CD4-positive, alpha-beta T cell treated with Interleukin-15 for 1 hour (primary cell): ENCODE measurements at regions not wholly inside any gene's neighbourhood (a gene's known extent, or its start where the extent isn't known, plus 50 kb on each side); places are given as distances from the start of the nearest gene placed in this dataset.
A peak's percentile ranks its signal among the peaks of the same experiment; 100 is the strongest.

Experiments used
- DNase-seq: peaks from one replicate; pipeline ENCODE4 v3.0.0-alpha.2; 2020

DNA sequence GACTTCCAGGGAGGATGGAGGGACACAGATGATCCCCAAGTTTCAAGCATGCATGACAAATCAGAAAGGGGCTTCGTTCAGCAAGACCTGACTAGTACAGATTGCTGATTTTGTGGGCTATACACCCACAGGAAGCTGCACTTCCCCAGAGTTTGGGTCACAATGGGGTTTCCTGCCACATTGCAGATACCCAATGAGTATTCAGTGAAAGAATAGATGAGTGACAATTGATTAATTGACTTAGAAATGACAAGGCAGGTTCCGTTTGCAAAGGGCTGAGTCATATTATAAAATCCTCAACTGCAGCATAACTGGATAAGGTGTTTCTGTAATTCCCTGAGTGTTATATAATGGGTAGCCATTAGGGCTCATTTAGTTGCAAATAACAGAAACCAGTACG lies 146.6 kb upstream of the TBL1X start:
- no peak for DNase-seq

DNA sequence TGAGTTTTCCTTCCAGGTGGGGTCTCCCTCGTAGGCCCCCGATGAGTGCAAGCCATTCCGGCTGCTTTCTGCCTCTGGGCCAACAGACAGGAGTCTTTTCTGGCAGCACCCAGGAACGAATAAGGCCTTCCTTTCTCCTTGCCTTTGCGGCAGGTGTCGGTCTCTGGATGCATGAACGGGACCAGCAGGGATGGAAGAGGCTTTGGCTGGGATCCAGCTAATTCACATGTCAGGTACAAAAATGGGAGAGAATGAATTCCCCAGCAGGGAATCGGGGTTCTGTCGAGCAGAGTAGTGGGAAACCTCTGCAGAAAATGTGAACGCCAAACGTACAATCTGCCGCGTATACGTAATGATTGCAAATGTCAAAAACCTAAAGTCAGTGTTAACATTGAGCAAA lies 146.1 kb upstream of the TBL1X start:
- DNase-seq = no peak

DNA sequence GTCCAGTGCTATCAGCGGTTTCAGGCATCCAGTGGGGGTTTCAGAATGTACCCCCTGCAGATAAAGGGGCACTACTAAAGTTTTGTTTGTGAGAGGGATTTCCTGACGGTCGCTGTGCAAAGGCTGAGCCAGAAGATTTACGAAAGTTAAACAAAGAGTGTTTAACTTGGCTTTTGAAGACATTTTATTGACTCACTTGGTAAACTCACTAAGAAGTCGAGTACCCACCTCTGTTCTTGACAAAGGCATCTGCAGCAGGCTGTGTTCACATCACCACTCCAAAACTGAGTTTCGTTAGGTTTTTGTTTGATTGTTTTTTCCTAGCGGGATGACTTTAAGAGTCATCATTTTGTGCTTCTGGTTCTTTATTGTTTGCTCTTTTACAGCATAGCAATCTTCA lies 143.9 kb upstream of the TBL1X start:
- no peak for DNase-seq

DNA sequence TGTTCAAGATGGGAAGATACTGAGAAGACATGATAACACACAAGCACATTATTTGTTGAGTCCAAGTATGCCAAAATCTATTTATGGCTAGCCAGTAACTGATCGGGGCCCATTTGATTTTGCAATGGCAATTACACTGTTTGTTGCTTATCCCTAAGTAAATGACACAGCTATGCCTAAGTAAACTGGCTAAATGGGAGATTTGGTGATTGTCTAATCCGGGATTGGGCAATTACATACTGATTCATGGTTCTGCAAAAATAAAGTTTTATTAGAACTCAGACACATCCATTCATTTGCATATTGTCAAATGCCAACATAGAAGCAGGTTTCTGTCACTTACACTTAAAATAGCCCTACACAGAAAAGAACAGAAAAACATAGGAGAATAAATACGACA lies 140.2 kb upstream of the TBL1X start:
- DNase-seq = no peak

DNA sequence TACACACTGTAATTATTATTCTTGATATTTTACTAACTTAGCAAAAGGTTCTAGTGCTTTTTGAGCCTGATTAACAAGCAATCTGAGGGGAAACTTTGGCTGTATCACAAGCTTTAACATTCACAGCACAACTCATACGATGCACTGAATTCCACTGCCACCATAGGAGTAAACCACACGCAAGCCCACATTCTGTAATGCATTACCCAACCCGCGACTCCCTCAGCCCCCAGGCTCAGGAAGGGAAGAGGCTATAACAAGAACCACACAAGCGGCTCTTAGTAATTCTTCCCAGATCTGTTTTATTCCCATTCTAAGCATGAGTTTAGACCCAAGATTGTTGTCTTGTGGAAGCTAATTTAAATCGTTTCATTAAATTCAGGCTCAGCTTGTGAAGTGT lies 138.5 kb upstream of the TBL1X start:
- no peak for DNase-seq

DNA sequence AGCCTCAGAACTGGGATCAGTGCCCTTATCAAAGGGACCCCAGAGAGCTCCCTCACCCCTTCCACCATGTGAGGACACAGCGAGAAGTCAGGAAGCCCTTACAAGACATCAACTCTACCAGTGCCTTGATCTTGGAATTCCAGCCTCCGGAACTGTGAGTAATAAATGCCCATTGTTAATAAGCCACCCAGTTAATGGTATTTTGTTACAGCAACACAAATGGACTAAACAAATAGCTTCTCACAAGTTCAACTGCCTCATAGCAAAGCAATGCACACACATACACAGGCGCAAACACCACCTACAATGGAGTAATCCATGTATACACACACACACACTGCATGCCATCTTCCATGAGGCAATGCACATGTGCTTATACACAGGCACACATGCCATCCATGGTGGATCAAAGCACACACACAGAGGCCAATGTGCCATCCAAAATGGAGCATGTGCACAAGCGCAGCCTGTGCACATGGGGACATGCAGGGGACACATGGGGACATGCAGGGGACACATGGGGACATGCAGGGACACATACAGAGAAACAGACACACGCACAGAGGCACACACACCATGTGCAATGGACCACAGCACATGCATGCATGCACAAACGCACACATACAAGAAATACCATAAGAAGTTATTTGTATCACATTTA lies 137.6 kb upstream of the TBL1X start:
- no peak for DNase-seq

DNA sequence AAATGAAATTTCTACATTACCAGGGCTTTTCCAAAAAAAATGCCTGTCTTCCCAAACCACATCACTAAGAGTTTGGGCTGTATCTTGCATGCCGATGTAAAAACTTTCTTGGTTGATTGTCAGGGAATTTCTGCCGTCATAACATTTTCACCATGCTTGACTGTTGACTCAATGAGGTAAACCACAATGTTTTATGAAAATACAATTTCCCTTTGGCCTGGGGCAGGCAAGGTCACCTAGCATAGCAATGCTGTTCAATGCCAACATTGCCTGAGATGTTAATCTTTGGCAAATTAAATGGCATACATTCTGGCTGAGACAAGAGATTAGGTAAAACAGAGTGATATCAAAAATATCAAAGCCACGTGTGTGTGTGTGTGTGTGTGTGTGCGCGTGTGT lies 137.1 kb upstream of the TBL1X start:
- no peak for DNase-seq

DNA sequence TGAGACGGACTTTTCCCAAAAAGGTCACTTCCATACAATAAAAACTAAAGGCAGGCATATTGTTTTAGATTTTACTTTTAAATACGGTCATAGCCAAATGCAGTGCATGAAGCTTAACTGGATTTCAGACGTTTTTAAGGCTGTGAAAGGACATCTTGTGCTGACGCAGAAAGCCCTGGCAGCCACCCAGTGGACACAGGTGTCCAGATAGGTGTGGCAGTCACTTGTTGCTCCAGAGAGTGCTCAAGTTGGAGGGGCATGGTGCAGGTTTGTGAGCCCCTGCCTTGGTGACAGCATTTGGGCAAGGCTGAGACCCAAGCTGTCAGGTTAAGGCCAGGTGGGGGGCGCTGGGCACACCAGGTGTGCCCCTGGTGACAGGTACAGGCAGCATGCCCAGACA lies 135.8 kb upstream of the TBL1X start:
- DNase-seq = no peak

DNA sequence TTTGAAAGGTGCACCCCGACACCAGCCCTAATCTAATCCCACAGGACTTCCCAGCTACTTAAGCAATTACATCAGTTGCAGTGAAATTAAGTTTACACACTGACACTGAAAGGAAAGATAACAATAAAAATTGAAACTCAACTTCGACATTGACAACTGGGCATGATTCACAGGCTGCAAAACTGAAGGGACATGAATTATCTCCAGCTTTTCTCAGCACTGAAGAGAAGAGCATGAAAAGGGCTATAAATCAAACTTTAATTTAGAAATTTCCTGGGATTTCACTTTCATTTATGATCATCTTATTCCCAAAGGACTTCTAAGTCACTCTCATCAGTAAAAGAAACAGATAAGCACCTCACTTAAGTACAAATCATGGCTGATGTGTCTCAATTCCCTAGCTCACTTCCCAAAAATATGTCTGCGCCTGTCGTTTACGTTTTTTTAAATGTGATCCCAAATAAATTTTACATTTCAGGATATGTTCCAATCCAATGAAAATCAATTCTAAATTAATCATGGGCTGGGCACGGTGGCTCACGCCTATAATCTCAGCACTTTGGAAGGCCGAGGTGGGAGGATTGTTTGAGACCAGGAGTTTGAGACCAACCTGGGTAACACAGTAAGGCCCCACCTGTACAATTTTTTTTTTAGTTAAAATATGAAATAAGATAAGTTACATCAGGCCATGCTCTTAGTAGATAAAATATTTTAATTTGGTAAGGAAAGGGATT lies 134.4 kb upstream of the TBL1X start:
- DNase-seq = no peak

DNA sequence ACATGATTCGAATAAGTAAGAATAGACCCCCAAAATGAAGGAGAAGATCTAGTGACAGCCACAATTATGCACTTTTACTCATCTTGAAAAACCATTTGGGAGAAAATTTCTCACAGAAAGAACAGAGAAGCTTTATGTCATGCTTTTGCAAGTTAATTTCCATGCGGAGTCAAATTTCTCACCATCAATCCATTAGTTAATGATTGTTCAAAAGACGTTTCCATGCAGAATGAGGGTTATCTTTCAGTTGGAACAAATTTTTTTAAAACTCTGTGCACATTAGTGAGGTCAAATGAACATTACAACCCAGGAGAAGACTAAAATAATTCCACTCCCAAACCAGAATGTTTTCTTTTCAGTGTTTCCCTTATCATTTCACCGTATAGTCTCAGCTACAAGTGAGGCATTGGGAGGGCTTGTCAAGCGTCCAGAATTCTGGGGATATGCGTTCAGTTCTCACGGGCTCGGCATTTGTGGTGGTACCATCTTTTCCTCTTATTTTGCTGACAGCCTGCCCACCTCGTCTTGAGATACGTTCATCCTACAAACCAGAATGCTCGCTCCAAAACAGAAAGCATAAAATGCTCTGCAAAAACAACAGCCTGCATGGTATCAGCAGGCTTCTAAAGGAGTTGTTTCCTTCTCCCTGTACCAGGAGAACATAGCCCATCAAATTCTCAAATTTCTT lies 130.8 kb upstream of the TBL1X start:
- DNase-seq = no peak

DNA sequence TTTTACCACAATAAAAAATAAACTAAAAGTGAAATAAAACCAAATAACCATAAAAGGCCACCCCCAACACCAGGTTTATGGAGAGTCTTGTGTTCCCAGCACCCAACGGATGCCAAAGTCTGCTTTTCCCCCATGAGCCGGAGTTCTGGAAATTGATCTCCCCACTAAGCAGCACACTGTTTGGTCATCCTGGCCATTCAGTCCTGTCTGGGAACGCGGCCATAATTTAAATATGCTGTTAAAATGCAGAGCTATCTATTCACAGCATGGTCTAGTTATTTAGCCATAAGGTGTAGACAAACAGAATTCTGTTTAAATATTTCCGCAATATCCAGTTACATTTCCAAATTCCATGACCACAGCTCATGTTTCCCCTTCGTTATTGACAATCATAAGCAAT lies 129.6 kb upstream of the TBL1X start:
- no peak for DNase-seq

DNA sequence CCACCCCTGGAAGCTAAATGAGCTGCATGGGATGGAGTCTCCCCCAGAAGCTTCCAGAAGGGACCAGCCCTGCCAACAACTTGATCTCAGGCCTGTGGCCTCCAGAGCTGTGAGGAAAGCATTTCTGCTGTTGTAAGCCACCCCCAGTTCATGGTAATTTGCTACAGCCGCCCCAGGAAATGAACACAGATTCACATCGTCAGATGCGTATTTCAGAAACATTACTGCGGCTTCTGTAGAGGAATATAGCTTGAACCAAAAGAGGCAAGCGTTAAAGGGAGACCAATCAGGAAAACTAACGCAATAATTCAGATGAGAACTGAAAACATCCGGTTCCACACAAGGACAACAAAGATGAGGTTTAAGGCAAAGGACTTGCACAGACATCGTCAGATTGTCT lies 128.4 kb upstream of the TBL1X start:
- no peak for DNase-seq

DNA sequence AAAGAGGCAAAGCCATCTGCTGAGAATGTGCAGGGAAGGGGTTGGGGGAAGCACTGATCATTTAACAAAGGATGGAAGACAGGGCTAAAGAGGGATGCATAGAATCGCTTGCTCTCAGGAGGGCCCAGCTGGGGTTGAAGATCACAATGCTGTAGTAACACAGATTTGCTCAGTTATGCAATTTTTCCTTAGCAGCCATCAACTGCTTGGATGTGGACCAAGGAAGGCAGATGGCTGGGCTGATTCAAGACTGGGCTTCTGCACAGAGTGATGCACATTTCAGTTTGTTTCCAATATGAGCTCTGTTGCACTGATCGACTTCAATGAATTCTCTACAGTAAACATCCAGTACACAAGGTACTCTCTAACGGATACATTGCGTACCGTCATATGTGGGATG lies 127.8 kb upstream of the TBL1X start:
- no peak for DNase-seq

DNA sequence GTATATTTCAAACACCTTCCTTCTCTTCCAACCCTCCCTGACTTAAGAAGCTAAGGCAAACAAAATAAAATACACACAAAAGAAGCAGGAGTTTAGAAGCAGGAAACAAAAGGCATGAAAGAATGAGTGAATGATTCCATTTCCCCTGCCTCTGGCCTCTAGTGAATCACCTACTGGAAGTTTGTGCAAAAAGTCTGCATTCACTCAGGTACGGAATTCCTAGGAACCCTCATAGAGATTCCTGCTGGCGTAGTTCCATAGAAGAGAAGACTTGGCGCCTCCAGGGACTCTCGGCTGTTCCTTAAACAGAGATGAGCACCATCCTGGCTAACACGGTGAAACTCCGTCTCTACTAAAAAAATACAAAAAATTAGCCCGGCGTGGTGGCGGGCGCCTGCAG lies 125.9 kb upstream of the TBL1X start:
- DNase-seq = no peak

DNA sequence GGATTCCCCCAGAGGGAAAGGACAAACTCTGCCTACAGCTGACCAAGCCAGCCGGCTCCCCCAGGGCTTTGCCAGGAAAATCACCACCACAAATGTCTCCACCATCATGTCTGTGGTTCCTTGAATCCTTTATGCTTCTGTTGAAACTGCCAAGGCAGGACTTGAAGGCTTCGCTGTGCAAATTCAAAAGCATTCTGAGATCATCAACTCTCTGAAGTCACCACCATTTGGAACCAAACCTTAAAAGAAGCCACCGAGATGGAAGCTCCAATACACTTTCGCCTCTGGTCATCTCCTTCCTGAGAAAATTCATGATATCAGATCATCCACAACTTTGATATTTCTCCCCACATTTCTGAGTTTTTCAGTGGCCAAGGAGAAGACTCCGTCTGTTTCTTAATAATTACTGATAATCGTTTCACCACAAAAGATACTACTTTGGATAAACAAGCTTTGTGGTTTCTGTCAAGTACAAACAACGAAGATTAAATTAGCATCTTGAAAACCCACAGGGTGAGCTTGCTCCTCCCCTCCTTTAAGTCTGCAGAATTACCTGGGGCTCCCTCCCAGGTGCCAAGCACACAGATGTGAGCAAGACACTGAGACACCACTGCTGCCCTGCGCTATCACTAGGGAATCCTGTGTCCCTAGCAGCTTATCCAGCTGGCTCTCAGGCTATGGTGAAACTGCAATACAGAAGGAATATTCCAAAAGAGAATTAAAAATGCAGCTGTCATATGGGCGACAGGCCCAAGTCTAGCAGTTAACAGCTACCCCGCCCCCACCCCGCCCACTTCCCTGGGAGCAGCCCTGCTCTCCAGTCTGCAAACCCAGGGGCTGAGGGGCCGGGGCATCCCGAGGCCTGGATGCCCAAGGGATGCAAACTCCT lies 125.0 kb upstream of the TBL1X start:
- peak; percentile 46 for DNase-seq

DNA sequence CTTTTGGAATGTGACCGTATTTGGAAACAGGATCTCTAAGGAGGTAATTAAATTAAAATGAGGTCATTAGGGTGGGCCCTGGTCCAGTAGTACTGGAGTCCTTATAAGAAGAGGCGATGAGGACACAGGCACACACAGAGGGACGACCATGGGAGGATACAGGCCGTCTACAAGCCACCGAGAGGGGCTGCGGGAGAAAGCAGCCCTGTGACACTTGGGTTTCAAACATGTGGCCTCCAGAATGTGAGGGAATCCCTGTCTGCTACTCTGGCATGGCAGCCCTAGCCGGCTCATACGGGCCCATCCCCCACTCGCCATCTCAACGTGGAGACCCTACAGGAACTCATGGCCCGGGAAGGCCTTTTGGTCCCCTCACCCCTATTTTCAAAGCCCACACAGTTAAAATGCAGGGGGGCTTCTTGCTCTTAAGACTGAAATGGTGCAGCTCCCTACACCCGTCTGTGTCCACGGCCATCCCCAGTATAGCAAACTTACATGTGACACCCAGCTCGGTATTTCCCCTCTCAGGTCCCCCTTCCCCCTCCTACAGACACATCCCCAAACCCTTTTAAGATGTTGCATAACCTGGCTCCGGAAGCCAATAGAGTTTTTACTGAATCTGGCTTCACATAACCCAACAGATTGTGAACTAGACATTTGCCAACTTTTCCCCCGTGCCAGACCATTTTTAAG lies 124.1 kb upstream of the TBL1X start:
- peak; percentile 80 for DNase-seq

DNA sequence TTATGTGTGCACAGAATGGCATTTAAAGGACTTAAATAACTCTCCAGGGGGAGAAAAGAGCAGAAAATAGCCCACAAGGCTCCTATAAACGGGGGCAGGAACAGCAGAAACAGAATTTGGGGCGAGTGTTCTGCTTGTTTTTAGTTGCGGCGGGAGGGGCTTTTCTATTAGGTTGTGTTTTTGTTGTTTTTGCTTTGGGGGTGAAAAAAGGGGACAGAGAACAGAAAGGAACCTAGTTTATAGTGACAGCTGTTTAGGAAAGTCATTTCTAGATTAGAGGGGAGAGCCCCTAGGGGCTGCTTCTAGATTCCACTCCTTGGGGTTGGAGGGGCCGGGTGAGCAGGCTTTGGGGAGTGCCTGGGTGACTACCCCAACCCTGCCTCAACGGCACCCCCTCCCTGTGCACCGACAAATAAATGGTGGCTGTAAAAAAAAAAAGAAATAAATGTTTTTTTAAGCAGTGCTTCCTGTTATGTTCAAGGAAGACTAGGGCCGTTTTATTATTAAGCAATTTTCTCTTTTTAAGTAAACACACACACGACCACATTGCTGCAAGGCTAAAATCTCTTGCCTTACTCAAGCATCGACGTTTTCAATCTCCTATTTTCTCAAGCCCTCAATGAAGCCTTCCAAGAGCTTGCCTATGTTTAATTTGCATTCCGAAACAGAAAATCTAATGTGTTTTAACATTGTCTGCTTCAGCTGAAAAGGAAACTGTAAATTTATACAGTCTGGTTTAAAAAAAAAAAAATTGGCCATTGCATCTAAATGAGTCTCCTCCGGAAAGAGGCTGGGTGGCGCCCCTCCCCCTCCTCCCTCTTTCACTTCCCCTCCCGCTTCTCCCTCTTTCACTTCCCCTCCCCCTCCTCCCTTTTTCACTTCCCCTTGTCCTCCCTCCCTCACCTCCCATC lies 123.3 kb upstream of the TBL1X start:
- DNase-seq = peak; percentile 86

DNA sequence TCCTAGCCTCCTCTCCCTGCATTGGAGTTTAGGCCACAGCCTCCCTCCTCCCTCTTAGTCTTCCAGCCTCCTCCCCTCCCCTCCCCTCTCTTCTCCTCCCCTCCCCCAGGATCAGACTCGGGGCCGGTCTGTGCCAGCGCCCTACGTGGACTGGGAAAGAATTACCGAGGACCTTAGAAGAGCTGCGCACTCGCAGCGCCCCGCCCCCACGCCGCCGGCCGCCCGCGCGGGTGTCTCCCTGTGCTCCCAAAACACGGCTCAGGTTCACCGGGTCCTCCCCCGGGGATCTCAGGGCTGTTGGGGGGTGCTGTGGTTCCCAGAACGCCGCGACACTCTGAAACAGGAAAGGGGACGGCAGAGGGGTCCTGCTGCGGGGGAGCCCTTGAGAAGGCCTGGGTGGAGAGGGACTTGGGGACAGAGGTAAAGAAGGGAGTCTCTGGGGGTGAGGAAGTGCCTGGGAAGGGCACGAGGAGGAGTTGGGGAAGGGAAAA lies 122.3 kb upstream of the TBL1X start:
- peak; percentile 80 for DNase-seq

DNA sequence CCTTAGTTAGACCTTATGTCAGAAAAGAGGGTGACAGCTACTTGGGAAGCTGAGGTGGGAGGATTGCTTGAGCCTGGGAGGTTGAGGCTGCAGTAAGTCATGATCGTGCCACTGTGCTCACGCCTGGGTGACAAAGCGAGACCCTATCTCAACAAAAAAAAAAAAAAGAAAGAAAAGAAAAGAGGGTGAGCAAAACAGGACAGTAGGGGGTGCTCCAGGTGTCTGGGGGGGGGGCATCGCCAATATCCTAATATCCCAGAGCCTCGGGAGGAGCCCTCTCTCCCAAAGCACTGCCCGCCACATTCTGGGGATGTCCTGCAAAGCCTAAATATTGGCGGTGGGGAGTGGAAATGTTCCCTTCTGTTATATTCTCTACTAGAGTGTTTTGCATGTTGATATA lies 120.9 kb upstream of the TBL1X start:
- no peak for DNase-seq

DNA sequence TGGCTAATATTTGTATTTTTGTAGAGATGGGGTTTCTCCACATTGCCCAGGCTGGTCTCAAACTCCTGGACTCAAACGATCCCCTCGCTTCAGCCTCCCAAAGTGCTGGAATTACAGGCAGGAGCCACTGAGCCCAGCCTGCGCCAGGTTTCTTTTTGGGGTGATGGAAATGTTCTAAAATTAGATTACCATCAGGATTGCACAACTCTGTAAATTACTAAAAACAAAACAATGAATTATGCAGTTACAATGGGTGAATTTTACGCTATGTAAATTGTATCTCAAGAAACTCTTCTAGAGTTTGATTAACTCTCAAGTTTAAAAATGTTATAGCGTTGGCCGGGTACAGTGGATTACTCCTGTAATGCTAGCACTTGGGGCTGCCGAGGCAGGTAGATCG lies 118.9 kb upstream of the TBL1X start:
- DNase-seq = no peak
